ENCODE measurements at regions not wholly inside any gene's neighbourhood (a gene's known extent, or its start where the extent isn't known, plus 50 kb on each side); places are given as distances from the start of the nearest gene placed in this dataset.

GRCh38 chr20:43379239-43379917 is 78.3 kb upstream of the SRSF6 start:
- no peak overlapping the region for H4K91ac ChIP-seq (ENCODE audit: low read length)
- no peak overlapping the region for H3K18ac ChIP-seq (ENCODE audit: low read depth in 1 of 2, low read length in 2 of 2)
- no peak overlapping the region for H3K14ac ChIP-seq (ENCODE audit: low read length in 2 of 2)
- H3K9ac ChIP-seq (ENCODE audit: low read length) = peak overlapping the region; percentile 63
- H2BK5ac ChIP-seq (ENCODE audit: low read depth, low read length, poor library complexity, severe bottlenecking) = no peak overlapping the region
- no peak overlapping the region for H4K8ac ChIP-seq (ENCODE audit: low read length)
- H3K4ac ChIP-seq (ENCODE audit: low read depth in 1 of 2, low read length in 2 of 2) = no peak overlapping the region
- H2BK15ac ChIP-seq (ENCODE audit: low read depth, poor library complexity, severe bottlenecking) = no peak overlapping the region
- no peak overlapping the region for H2AFZ ChIP-seq (ENCODE audit: low read depth, low read length)
- WGBS = 63% methylated on average over 4 of the region's 4 CpGs
- no peaks in the 10 kb centered on the region for H3K36me3 ChIP-seq (ENCODE audit: control insufficient read depth in 1 of 2, insufficient read depth in 2 of 2, low read depth in 1 of 2, low read length in 2 of 2)
- no peaks in the 10 kb centered on the region for H3K4me1 ChIP-seq (ENCODE audit: control insufficient read depth, insufficient read depth, low read depth, low read length)
- H3K4me3 ChIP-seq (ENCODE audit: insufficient read depth in 1 of 2, low read depth in 1 of 2, low read length in 2 of 2) = no peak overlapping the region
- no peak overlapping the region for H3K27ac ChIP-seq (ENCODE audit: low read length, poor library complexity, severe bottlenecking)
- no peak overlapping the region for H3K4me2 ChIP-seq (ENCODE audit: low read length, poor library complexity, severe bottlenecking)
- no peak overlapping the region for H2BK120ac ChIP-seq (ENCODE audit: low read depth, low read length)
- H2AK5ac ChIP-seq (ENCODE audit: low read length, severe bottlenecking) = no peak overlapping the region
- H3K27me3 ChIP-seq (ENCODE audit: control insufficient read depth in 1 of 2, insufficient read depth in 1 of 2, low read length in 2 of 2) = no peaks in the 10 kb centered on the region
- H3K79me1 ChIP-seq (replicated peaks; ENCODE audit: low read length, poor library complexity, severe bottlenecking) = no peaks in the 10 kb centered on the region
- no peak overlapping the region for H3K23ac ChIP-seq (ENCODE audit: low read length in 2 of 2)
- H2BK12ac ChIP-seq (ENCODE audit: low read length in 2 of 2) = no peak overlapping the region
- DNase-seq = no peak
- no peaks in the 10 kb centered on the region for H3K9me3 ChIP-seq (ENCODE audit: control insufficient read depth, low read length)

GRCh38 chr20:43376831-43377230 is 80.9 kb upstream of the SRSF6 start:
- H2BK12ac ChIP-seq (ENCODE audit: low read length in 2 of 2) = no peak overlapping the region
- WGBS = no CpG with 5 or more reads among the region's 2 CpGs
- H3K23ac ChIP-seq (ENCODE audit: low read length in 2 of 2) = no peak overlapping the region
- H3K4ac ChIP-seq (ENCODE audit: low read depth in 1 of 2, low read length in 2 of 2) = no peak overlapping the region
- no peak overlapping the region for H4K8ac ChIP-seq (ENCODE audit: low read length)
- H2BK5ac ChIP-seq (ENCODE audit: low read depth, low read length, poor library complexity, severe bottlenecking) = no peak overlapping the region
- H3K4me3 ChIP-seq (ENCODE audit: insufficient read depth in 1 of 2, low read depth in 1 of 2, low read length in 2 of 2) = no peak overlapping the region
- H3K79me1 ChIP-seq (replicated peaks; ENCODE audit: low read length, poor library complexity, severe bottlenecking) = no peaks in the 10 kb centered on the region
- H3K27me3 ChIP-seq (ENCODE audit: control insufficient read depth in 1 of 2, insufficient read depth in 1 of 2, low read length in 2 of 2) = no peaks in the 10 kb centered on the region
- no peak overlapping the region for H2BK15ac ChIP-seq (ENCODE audit: low read depth, poor library complexity, severe bottlenecking)
- H3K27ac ChIP-seq (ENCODE audit: low read length, poor library complexity, severe bottlenecking) = no peak overlapping the region
- H3K9ac ChIP-seq (ENCODE audit: low read length) = no peak overlapping the region
- no peaks in the 10 kb centered on the region for H3K36me3 ChIP-seq (ENCODE audit: control insufficient read depth in 1 of 2, insufficient read depth in 2 of 2, low read depth in 1 of 2, low read length in 2 of 2)
- no peak overlapping the region for H4K91ac ChIP-seq (ENCODE audit: low read length)
- no peak overlapping the region for H2BK120ac ChIP-seq (ENCODE audit: low read depth, low read length)
- H3K4me2 ChIP-seq (ENCODE audit: low read length, poor library complexity, severe bottlenecking) = no peak overlapping the region
- DNase-seq = no peak
- no peak overlapping the region for H2AK5ac ChIP-seq (ENCODE audit: low read length, severe bottlenecking)
- no peaks in the 10 kb centered on the region for H3K4me1 ChIP-seq (ENCODE audit: control insufficient read depth, insufficient read depth, low read depth, low read length)
- no peak overlapping the region for H3K14ac ChIP-seq (ENCODE audit: low read length in 2 of 2)
- no peaks in the 10 kb centered on the region for H3K9me3 ChIP-seq (ENCODE audit: control insufficient read depth, low read length)
- no peak overlapping the region for H3K18ac ChIP-seq (ENCODE audit: low read depth in 1 of 2, low read length in 2 of 2)
- no peak overlapping the region for H2AFZ ChIP-seq (ENCODE audit: low read depth, low read length)

- no peaks in the 10 kb centered on the region for H3K27me3 ChIP-seq (ENCODE audit: control insufficient read depth in 1 of 2, insufficient read depth in 1 of 2, low read length in 2 of 2)
- no peak overlapping the region for H4K91ac ChIP-seq (ENCODE audit: low read length)
- no peak overlapping the region for H2BK120ac ChIP-seq (ENCODE audit: low read depth, low read length)
- H2BK5ac ChIP-seq (ENCODE audit: low read depth, low read length, poor library complexity, severe bottlenecking) = no peak overlapping the region
- H3K14ac ChIP-seq (ENCODE audit: low read length in 2 of 2) = no peak overlapping the region
- H3K23ac ChIP-seq (ENCODE audit: low read length in 2 of 2) = no peak overlapping the region
- DNase-seq = no peak
- WGBS = no CpG with 5 or more reads among the region's 1 CpG
- H3K4me3 ChIP-seq (ENCODE audit: insufficient read depth in 1 of 2, low read depth in 1 of 2, low read length in 2 of 2) = no peak overlapping the region
- H3K9me3 ChIP-seq (ENCODE audit: control insufficient read depth, low read length) = no peaks in the 10 kb centered on the region
- no peak overlapping the region for H2AFZ ChIP-seq (ENCODE audit: low read depth, low read length)
- no peak overlapping the region for H4K8ac ChIP-seq (ENCODE audit: low read length)
- H3K9ac ChIP-seq (ENCODE audit: low read length) = peak overlapping the region; percentile 9
- no peaks in the 10 kb centered on the region for H3K79me1 ChIP-seq (replicated peaks; ENCODE audit: low read length, poor library complexity, severe bottlenecking)
- no peak overlapping the region for H3K27ac ChIP-seq (ENCODE audit: low read length, poor library complexity, severe bottlenecking)
- H3K36me3 ChIP-seq (ENCODE audit: control insufficient read depth in 1 of 2, insufficient read depth in 2 of 2, low read depth in 1 of 2, low read length in 2 of 2) = no peaks in the 10 kb centered on the region
- H2BK12ac ChIP-seq (ENCODE audit: low read length in 2 of 2) = no peak overlapping the region
- H2AK5ac ChIP-seq (ENCODE audit: low read length, severe bottlenecking) = no peak overlapping the region
- H3K4ac ChIP-seq (ENCODE audit: low read depth in 1 of 2, low read length in 2 of 2) = no peak overlapping the region
- H3K18ac ChIP-seq (ENCODE audit: low read depth in 1 of 2, low read length in 2 of 2) = no peak overlapping the region
- H3K4me2 ChIP-seq (ENCODE audit: low read length, poor library complexity, severe bottlenecking) = no peak overlapping the region
- H3K4me1 ChIP-seq (ENCODE audit: control insufficient read depth, insufficient read depth, low read depth, low read length) = no peaks in the 10 kb centered on the region
- no peak overlapping the region for H2BK15ac ChIP-seq (ENCODE audit: low read depth, poor library complexity, severe bottlenecking)
Observed at GRCh38 chr20:43375591-43375990, 82.1 kb upstream of the SRSF6 start.

GRCh38 chr20:43372051-43372450 is 85.6 kb upstream of the SRSF6 start:
- no peaks in the 10 kb centered on the region for H3K4me1 ChIP-seq (ENCODE audit: control insufficient read depth, insufficient read depth, low read depth, low read length)
- no peak for DNase-seq
- WGBS = 86% methylated on average over 4 of the region's 5 CpGs
- H3K4me3 ChIP-seq (ENCODE audit: insufficient read depth in 1 of 2, low read depth in 1 of 2, low read length in 2 of 2) = no peak overlapping the region
- no peaks in the 10 kb centered on the region for H3K9me3 ChIP-seq (ENCODE audit: control insufficient read depth, low read length)
- no peak overlapping the region for H2BK5ac ChIP-seq (ENCODE audit: low read depth, low read length, poor library complexity, severe bottlenecking)
- H3K79me1 ChIP-seq (replicated peaks; ENCODE audit: low read length, poor library complexity, severe bottlenecking) = no peaks in the 10 kb centered on the region
- no peak overlapping the region for H4K8ac ChIP-seq (ENCODE audit: low read length)
- H3K18ac ChIP-seq (ENCODE audit: low read depth in 1 of 2, low read length in 2 of 2) = no peak overlapping the region
- no peak overlapping the region for H3K14ac ChIP-seq (ENCODE audit: low read length in 2 of 2)
- no peak overlapping the region for H3K27ac ChIP-seq (ENCODE audit: low read length, poor library complexity, severe bottlenecking)
- no peaks in the 10 kb centered on the region for H3K27me3 ChIP-seq (ENCODE audit: control insufficient read depth in 1 of 2, insufficient read depth in 1 of 2, low read length in 2 of 2)
- H3K4ac ChIP-seq (ENCODE audit: low read depth in 1 of 2, low read length in 2 of 2) = no peak overlapping the region
- H2BK15ac ChIP-seq (ENCODE audit: low read depth, poor library complexity, severe bottlenecking) = no peak overlapping the region
- no peak overlapping the region for H2AK5ac ChIP-seq (ENCODE audit: low read length, severe bottlenecking)
- H2AFZ ChIP-seq (ENCODE audit: low read depth, low read length) = no peak overlapping the region
- H3K36me3 ChIP-seq (ENCODE audit: control insufficient read depth in 1 of 2, insufficient read depth in 2 of 2, low read depth in 1 of 2, low read length in 2 of 2) = no peaks in the 10 kb centered on the region
- no peak overlapping the region for H2BK12ac ChIP-seq (ENCODE audit: low read length in 2 of 2)
- no peak overlapping the region for H4K91ac ChIP-seq (ENCODE audit: low read length)
- H2BK120ac ChIP-seq (ENCODE audit: low read depth, low read length) = no peak overlapping the region
- no peak overlapping the region for H3K23ac ChIP-seq (ENCODE audit: low read length in 2 of 2)
- no peak overlapping the region for H3K9ac ChIP-seq (ENCODE audit: low read length)
- H3K4me2 ChIP-seq (ENCODE audit: low read length, poor library complexity, severe bottlenecking) = no peak overlapping the region
